ENCODE measurements at regions not wholly inside any gene's neighbourhood (a gene's known extent, or its start where the extent isn't known, plus 50 kb on each side); places are given as distances from the start of the nearest gene placed in this dataset.

DNA sequence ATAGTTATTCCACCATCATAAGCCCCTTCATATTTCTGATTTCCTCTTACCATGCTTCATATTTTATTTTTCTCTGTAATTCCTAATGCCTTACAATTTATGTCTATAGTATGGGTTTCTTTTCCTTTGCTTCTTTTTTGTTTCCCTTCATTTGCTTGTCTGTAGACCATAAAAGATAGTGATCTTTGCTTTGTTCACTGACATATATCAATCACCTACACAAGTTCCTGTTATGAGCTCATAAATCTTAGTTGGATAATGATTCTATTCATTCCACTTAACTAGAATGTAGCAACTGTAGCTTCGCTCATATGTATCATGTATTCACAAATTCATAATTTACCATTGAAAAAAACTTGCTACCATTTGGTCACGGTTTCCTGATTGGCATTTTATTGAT, 388.8 kb upstream of the ATXN7L3B start:
- no peak for DNase-seq (ENCODE audit: low spot score)
- TF ChIP-seq, protein P1, sequence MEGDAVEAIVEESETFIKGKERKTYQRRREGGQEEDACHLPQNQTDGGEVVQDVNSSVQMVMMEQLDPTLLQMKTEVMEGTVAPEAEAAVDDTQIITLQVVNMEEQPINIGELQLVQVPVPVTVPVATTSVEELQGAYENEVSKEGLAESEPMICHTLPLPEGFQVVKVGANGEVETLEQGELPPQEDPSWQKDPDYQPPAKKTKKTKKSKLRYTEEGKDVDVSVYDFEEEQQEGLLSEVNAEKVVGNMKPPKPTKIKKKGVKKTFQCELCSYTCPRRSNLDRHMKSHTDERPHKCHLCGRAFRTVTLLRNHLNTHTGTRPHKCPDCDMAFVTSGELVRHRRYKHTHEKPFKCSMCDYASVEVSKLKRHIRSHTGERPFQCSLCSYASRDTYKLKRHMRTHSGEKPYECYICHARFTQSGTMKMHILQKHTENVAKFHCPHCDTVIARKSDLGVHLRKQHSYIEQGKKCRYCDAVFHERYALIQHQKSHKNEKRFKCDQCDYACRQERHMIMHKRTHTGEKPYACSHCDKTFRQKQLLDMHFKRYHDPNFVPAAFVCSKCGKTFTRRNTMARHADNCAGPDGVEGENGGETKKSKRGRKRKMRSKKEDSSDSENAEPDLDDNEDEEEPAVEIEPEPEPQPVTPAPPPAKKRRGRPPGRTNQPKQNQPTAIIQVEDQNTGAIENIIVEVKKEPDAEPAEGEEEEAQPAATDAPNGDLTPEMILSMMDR (IDR thresholded peaks at IDR 0.05) = no peak
- Mint-ChIP-seq H3K9me3 (ENCODE audit: low read depth) (no peaks in the 10 kb centered on the region), H3K4me3 (ENCODE audit: unreplicated experiment) (no peak overlapping the region), H3K4me1 (ENCODE audit: low read depth) (no peaks in the 10 kb centered on the region), H3K36me3 (ENCODE audit: low read depth) (no peaks in the 10 kb centered on the region), H3K27ac (ENCODE audit: unreplicated experiment) (no peak overlapping the region), H3K27me3 (ENCODE audit: low read depth) (peaks cover 3% of the 10 kb centered on the region)

DNA sequence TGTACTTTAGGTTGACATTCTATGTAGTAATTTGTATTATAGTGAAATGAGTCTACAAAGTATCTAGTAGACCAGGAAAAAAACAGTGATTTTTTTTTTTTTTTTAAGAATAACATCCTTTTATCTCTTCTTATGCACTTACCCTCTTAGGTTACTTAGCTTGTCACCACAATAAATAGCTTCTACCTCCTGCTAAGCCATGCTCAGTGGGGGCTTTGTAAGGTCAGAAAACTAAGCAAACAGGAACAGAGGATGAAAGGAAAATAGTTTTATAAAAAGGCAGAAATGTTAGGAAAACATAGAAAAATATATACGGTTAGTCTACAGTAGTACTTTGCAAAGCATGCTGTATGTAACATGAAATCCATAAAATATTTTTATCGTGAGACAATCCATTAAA, 385.3 kb upstream of the ATXN7L3B start:
- Mint-ChIP-seq H3K4me1 (ENCODE audit: low read depth) (no peaks in the 10 kb centered on the region), H3K9me3 (ENCODE audit: low read depth) (no peaks in the 10 kb centered on the region), H3K27me3 (ENCODE audit: low read depth) (peaks cover 2% of the 10 kb centered on the region), H3K4me3 (ENCODE audit: unreplicated experiment) (no peak overlapping the region), H3K27ac (ENCODE audit: unreplicated experiment) (no peak overlapping the region), H3K36me3 (ENCODE audit: low read depth) (no peaks in the 10 kb centered on the region)
- TF ChIP-seq, protein P1 (IDR thresholded peaks at IDR 0.05) = no peak
- no peak for DNase-seq (ENCODE audit: low spot score)

DNA sequence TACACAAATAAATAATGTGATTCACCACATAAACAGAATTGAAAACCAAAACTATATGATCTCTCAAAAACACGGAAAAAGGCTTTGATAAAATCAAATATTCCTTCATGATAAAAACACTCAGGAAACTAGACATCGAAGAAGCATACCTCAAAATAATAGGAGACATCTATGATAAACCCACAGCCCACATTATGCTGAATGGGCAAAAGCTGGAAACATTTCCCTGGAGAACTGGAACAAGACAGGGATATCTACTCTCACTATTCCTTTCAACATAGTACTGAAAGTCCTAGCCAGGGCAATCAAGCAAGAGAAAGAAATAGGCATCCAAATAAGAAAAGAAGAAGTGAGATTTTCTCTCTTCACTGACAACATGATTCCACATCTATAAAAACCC, 371.5 kb upstream of the ATXN7L3B start:
- DNase-seq (ENCODE audit: low spot score) = no peak
- H3K36me3 Mint-ChIP-seq (ENCODE audit: low read depth) = no peaks in the 10 kb centered on the region
- peaks cover 3% of the 10 kb centered on the region for H3K27me3 Mint-ChIP-seq (ENCODE audit: low read depth)
- no peaks in the 10 kb centered on the region for H3K4me1 Mint-ChIP-seq (ENCODE audit: low read depth)
- peaks cover 7% of the 10 kb centered on the region for H3K9me3 Mint-ChIP-seq (ENCODE audit: low read depth)
- no peak overlapping the region for H3K4me3 Mint-ChIP-seq (ENCODE audit: unreplicated experiment)
- no peak overlapping the region for H3K27ac Mint-ChIP-seq (ENCODE audit: unreplicated experiment)
- TF ChIP-seq, protein P1 (IDR thresholded peaks at IDR 0.05) = no peak

DNA sequence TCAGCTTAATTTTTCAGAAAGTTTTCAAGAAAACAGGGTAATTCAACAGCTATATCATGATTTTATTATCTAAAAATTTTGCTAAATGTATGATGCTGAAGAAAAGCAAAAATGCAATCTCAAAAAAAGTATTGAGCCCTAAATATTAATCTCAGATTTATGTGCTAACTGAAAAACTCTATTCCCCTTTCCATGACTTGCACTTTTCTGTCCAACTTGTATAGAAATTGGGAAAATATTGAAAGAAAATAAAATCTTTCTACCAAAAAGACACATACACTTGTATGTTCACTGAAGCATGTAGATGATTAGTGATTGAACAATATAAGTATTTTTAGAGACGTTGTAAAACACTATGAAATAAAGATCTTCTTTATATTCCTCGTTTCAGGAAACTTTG, 368.0 kb upstream of the ATXN7L3B start:
- H3K9me3 Mint-ChIP-seq (ENCODE audit: low read depth) = peaks cover 9% of the 10 kb centered on the region
- TF ChIP-seq, protein P1 (IDR thresholded peaks at IDR 0.05) = no peak
- H3K27me3 Mint-ChIP-seq (ENCODE audit: low read depth) = peaks cover 3% of the 10 kb centered on the region
- no peak overlapping the region for H3K4me3 Mint-ChIP-seq (ENCODE audit: unreplicated experiment)
- DNase-seq (ENCODE audit: low spot score) = no peak
- peaks cover 1% of the 10 kb centered on the region for H3K36me3 Mint-ChIP-seq (ENCODE audit: low read depth)
- H3K27ac Mint-ChIP-seq (ENCODE audit: unreplicated experiment) = no peak overlapping the region
- no peaks in the 10 kb centered on the region for H3K4me1 Mint-ChIP-seq (ENCODE audit: low read depth)

DNA sequence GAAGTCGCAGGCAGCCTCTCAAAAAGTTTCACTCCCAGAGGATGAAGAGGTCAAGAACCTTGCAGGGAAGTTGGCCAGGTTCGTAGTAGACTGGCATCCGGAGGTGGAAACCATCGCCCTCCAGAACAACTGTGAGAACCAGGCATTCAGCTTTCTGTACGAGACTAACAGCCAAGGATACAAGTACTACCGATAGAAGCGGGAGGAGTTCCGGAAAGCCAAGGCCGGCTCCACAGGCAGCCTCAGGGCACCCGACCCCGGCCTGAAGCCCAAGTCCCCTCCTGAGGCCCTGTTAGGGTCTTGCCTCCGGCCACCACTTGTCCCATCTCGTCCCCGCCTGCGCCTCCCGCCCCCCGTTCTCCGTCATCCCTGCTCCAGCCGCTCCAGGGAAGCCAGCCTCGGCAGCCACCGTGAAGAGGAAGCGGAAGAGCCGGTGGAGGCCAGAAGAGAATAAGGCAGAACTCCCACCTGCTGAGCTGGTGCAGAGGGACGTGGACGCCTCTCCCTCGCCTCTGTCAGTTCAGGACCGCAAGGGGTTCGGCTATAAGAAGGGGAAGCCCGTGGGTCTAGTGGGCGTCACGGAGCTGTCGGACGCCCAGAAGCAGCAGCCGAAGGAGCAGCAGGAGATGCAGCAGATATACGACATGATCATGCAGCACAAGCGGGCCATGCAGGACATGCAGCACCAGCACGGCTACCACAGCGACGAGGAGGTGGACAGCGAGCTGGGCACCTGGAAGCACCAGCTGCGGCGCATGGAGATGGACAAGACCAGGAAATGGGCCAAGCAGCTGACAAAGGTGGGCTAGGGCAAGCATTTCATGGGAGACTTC, 366.8 kb upstream of the ATXN7L3B start:
- H3K36me3 Mint-ChIP-seq (ENCODE audit: low read depth) = peaks cover 3% of the 10 kb centered on the region
- H3K27ac Mint-ChIP-seq (ENCODE audit: unreplicated experiment) = no peak overlapping the region
- H3K4me3 Mint-ChIP-seq (ENCODE audit: unreplicated experiment) = no peak overlapping the region
- peaks cover 9% of the 10 kb centered on the region for H3K9me3 Mint-ChIP-seq (ENCODE audit: low read depth)
- peaks cover 2% of the 10 kb centered on the region for H3K27me3 Mint-ChIP-seq (ENCODE audit: low read depth)
- DNase-seq (ENCODE audit: low spot score) = peak; percentile 77
- H3K4me1 Mint-ChIP-seq (ENCODE audit: low read depth) = no peaks in the 10 kb centered on the region
- TF ChIP-seq, protein P1 (IDR thresholded peaks at IDR 0.05) = no peak

All from chondrocyte (in vitro differentiated cells).